ENCODE measurements at regions not wholly inside any gene's neighbourhood (a gene's known extent, or its start where the extent isn't known, plus 50 kb on each side); places are given as distances from the start of the nearest gene placed in this dataset.

DNA sequence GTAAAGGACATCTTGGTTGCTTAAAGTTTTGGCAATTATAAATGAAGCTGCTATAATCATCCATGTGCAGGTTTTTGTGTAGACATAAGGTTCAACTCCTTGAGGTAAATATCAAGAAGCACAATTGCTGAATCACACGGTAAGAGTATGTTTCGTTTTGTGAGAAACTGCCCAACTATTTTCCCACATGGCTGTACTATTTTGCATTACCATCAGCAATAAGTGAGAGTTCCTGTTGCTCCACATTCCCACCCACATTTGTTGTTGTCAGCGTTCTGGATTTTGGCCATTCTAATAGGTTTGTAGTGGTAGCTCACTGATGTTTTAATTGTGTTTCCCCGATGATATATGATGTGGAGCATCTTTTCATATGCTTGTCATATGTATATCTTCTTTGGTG is 118.5 kb upstream of the KCNMB2 start:
- H3K27me3 ChIP-seq (ENCODE audit: control insufficient read depth in 1 of 2, insufficient read depth in 2 of 2, low read length in 2 of 2) = no peaks in the 10 kb centered on the region
- no peak overlapping the region for H3K4me3 ChIP-seq (replicated peaks in 1 of 3; ENCODE audit: insufficient read depth in 1 of 3, low read depth in 2 of 3, low read length in 3 of 3)
- H4K20me1 ChIP-seq (ENCODE audit: insufficient read depth, low read length) = no peaks in the 10 kb centered on the region
- no peak overlapping the region for H3K4me2 ChIP-seq (ENCODE audit: low read depth, low read length)
- H3K4me1 ChIP-seq (ENCODE audit: insufficient read depth, low read length) = no peaks in the 10 kb centered on the region
- ChIA-PET POLR2A (no interaction called here), CTCF (ENCODE audit: low intra/inter-chr PET ratio, low total read pairs) (no interaction called here)
- TF ChIP-seq, protein P1, sequence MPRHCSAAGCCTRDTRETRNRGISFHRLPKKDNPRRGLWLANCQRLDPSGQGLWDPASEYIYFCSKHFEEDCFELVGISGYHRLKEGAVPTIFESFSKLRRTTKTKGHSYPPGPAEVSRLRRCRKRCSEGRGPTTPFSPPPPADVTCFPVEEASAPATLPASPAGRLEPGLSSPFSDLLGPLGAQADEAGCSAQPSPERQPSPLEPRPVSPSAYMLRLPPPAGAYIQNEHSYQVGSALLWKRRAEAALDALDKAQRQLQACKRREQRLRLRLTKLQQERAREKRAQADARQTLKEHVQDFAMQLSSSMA (CRISPR knock-in tag; IDR thresholded peaks at IDR 0.05) = no peak
- TF ChIP-seq ZNF329 (CRISPR knock-in tag; IDR thresholded peaks at IDR 0.05; ENCODE audit: low read depth) (no peak), MLLT10 (CRISPR knock-in tag; IDR thresholded peaks at IDR 0.05) (no peak), FOXP1 (IDR thresholded peaks at IDR 0.05) (no peak), FOXP1 (CRISPR knock-in tag; IDR thresholded peaks at IDR 0.05) (no peak)
- no peak for DNase-seq (ENCODE audit: low spot score)
- H2AFZ ChIP-seq (ENCODE audit: low read length) = no peak overlapping the region
- no peak overlapping the region for H3K27ac ChIP-seq (ENCODE audit: extremely low read length, insufficient read depth, low read length)
- H3K79me2 ChIP-seq (ENCODE audit: insufficient read depth, low read length) = no peaks in the 10 kb centered on the region
- ATAC-seq = no peak
- H3K9ac ChIP-seq (ENCODE audit: insufficient read depth, low read depth, low read length) = no peak overlapping the region
- BruUV-seq (replicated peaks) = no TSS peak
- WGBS (ENCODE audit: low lambda C conversion rate) = 2% methylated on average over 4 of the region's 4 CpGs
- H3K36me3 ChIP-seq (replicated peaks in 1 of 2; ENCODE audit: control insufficient read depth in 1 of 2, insufficient read depth in 2 of 2, low read length in 2 of 2) = no peaks in the 10 kb centered on the region
- FAIRE-seq = no peak
- H3K9me3 ChIP-seq (ENCODE audit: low read length) = no peaks in the 10 kb centered on the region
- intact Hi-C loops (cut with micrococcal nuclease; ENCODE audit: unreplicated experiment) = no loop called here
- in situ Hi-C loops (cut with HindIII; ENCODE audit: extremely low pct_ligation_motif_present, low pct_unique_long_range_greater_than_20kb) = no loop called here

DNA sequence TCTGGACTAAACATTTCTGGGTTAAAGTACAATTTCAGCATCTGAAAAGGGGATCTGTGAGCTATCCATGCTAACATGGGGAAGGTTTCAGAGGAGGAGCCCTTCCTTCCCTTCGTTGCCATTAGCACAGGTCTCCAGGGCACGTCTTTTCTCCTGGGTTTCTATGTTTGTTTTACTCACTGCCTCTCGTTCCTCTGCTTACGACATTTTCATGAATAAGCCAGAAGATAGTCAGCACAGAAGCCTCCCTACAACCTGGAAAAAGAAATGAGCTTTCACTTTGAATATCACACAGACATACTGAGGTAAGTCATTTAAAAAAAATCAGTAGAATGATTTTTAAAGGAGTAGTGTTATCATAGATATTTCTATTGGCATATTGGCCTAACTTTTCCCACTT is 117.2 kb upstream of the KCNMB2 start:
- CTCF ChIA-PET (ENCODE audit: low intra/inter-chr PET ratio, low total read pairs) = no interaction called here
- Histone ChIP-seq H3K79me2 (ENCODE audit: insufficient read depth, low read length) (no peaks in the 10 kb centered on the region), H3K36me3 (replicated peaks in 1 of 2; ENCODE audit: control insufficient read depth in 1 of 2, insufficient read depth in 2 of 2, low read length in 2 of 2) (no peaks in the 10 kb centered on the region), H3K9ac (ENCODE audit: insufficient read depth, low read depth, low read length) (no peak overlapping the region), H2AFZ (ENCODE audit: low read length) (peak overlapping the region; percentile 40), H3K27me3 (ENCODE audit: control insufficient read depth in 1 of 2, insufficient read depth in 2 of 2, low read length in 2 of 2) (no peaks in the 10 kb centered on the region), H3K27ac (ENCODE audit: extremely low read length, insufficient read depth, low read length) (no peak overlapping the region), H4K20me1 (ENCODE audit: insufficient read depth, low read length) (no peaks in the 10 kb centered on the region), H3K4me3 (replicated peaks in 1 of 3; ENCODE audit: insufficient read depth in 1 of 3, low read depth in 2 of 3, low read length in 3 of 3) (no peak overlapping the region), H3K4me1 (ENCODE audit: insufficient read depth, low read length) (no peaks in the 10 kb centered on the region), H3K9me3 (ENCODE audit: low read length) (no peaks in the 10 kb centered on the region), H3K4me2 (ENCODE audit: low read depth, low read length) (0 out of 2 replicates have a peak overlapping the region, but pooled peaks have one; percentile 7)
- WGBS (ENCODE audit: low lambda C conversion rate) = 0% methylated on average over 4 of the region's 4 CpGs
- ATAC-seq (no peak), DNase-seq (ENCODE audit: low spot score) (no peak), FAIRE-seq (no peak)
- in situ Hi-C loops (cut with HindIII; ENCODE audit: extremely low pct_ligation_motif_present, low pct_unique_long_range_greater_than_20kb) = no loop called here
- intact Hi-C loops (cut with micrococcal nuclease; ENCODE audit: unreplicated experiment) = no loop called here
- no TSS peak for BruUV-seq (replicated peaks)
- POLR2A ChIA-PET = no interaction called here
- TF ChIP-seq, protein P2, sequence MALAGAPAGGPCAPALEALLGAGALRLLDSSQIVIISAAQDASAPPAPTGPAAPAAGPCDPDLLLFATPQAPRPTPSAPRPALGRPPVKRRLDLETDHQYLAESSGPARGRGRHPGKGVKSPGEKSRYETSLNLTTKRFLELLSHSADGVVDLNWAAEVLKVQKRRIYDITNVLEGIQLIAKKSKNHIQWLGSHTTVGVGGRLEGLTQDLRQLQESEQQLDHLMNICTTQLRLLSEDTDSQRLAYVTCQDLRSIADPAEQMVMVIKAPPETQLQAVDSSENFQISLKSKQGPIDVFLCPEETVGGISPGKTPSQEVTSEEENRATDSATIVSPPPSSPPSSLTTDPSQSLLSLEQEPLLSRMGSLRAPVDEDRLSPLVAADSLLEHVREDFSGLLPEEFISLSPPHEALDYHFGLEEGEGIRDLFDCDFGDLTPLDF (CRISPR knock-in tag; IDR thresholded peaks at IDR 0.05) = no peak
